Endothelial cell of umbilical vein (primary cell): ENCODE measurements at regions not wholly inside any gene's neighbourhood (a gene's known extent, or its start where the extent isn't known, plus 50 kb on each side); places are given as distances from the start of the nearest gene placed in this dataset.

Source experiments
- BruUV-seq: library from RNA; stranded (reverse); fragments of 400-500 nt; replicated peaks from 2 replicates; lab custom pipeline; 2021; lab: Mats Ljungman, UMichigan
- CTCF ChIA-PET: fragments of 300-600, 350-600 bp; sonication (Branson Sonifier 250); formaldehyde crosslinking; loops from one replicate; lab custom pipeline; 2021; ENCODE audit warnings: antibody characterized with exemption, inconsistent platforms; lab: Charles Lee
- POLR2A ChIA-PET: fragments of 300-600, 350-600 bp; sonication (Branson Sonifier 250); formaldehyde crosslinking; loops from one replicate; lab custom pipeline; 2021; ENCODE audit warnings: antibody characterized with exemption, inconsistent platforms; lab: Charles Lee
- DNase-seq: peaks from one replicate; pipeline ENCODE4 v3.0.0-alpha.2; 2011; ENCODE audit warnings: low read depth, low spot score
- FAIRE-seq: peaks from 2 replicates; lab custom pipeline; 2011; peaks lifted over from hg19 to GRCh38; lab: Jason Lieb, UNC
- H2AFZ ChIP-seq: 2 replicates; pipeline ENCODE4 v1.6.0; 2012; ENCODE audit warnings: low read depth, low read length, control low read depth, inconsistent platforms
- H3K27ac ChIP-seq: 2 replicates; pipeline ENCODE4 v1.5.1; 2011; ENCODE audit warnings: low read depth, mild to moderate bottlenecking, control low read depth, low read length, moderate library complexity; ENCODE audit not compliant: insufficient read depth
- H3K27me3 ChIP-seq, 2 experiments: 2 replicates each; pipeline versions ENCODE4 v1.6.0 to v1.6.1; 2011; ENCODE audit warnings: low read length in 2 of 2, mixed read lengths in 1 of 2; ENCODE audit not compliant: control insufficient read depth in 2 of 2, insufficient read depth in 2 of 2
- H3K36me3 ChIP-seq, 2 experiments: 2 replicates in 1 of 2; 3 replicates in 1 of 2; pipeline ENCODE4 v1.5.1; 2011; ENCODE audit warnings: low read length in 2 of 2, mild to moderate bottlenecking in 1 of 2, moderate library complexity in 1 of 2; ENCODE audit not compliant: control insufficient read depth in 2 of 2, insufficient read depth in 2 of 2; ENCODE audit errors: extremely low read depth in 1 of 2
- H3K4me1 ChIP-seq: 3 replicates; pipeline ENCODE4 v1.5.1; 2011; ENCODE audit warnings: mild to moderate bottlenecking, low read length; ENCODE audit not compliant: control insufficient read depth, insufficient read depth; ENCODE audit errors: extremely low read depth
- H3K4me2 ChIP-seq: 2 replicates; pipeline ENCODE4 v1.6.1; 2011; ENCODE audit warnings: low read length, control low read depth, mixed read lengths; ENCODE audit not compliant: insufficient read depth
- H3K4me3 ChIP-seq, 3 experiments: fragments of 200-600 bp in 1 of 3; sonication (generic), shearing (Covaris generic) in 1 of 3; replicated peaks in 1 of 3; 2 replicates each; pipeline ENCODE4 v1.5.1; 2011 to 2016; ENCODE audit warnings: control low read depth in 3 of 3, low read length in 3 of 3, mild to moderate bottlenecking in 2 of 3, inconsistent platforms in 1 of 3, low read depth in 1 of 3, moderate library complexity in 1 of 3; ENCODE audit not compliant: insufficient read depth in 1 of 3
- H3K79me2 ChIP-seq: 2 replicates; pipeline ENCODE4 v1.6.0; 2012; ENCODE audit warnings: low read length, inconsistent platforms; ENCODE audit not compliant: control insufficient read depth, insufficient read depth
- H3K9ac ChIP-seq: replicated peaks from 2 replicates; pipeline ENCODE3; 2011; ENCODE audit warnings: low read length, control low read depth; ENCODE audit not compliant: insufficient read depth; ENCODE audit errors: extremely low read depth
- H3K9me1 ChIP-seq: replicated peaks from 3 replicates; pipeline ENCODE4 v1.6.0; 2011; ENCODE audit warnings: mild to moderate bottlenecking, low read length; ENCODE audit not compliant: control insufficient read depth, insufficient read depth; ENCODE audit errors: extremely low read depth
- H3K9me3 ChIP-seq: replicated peaks from 2 replicates; pipeline ENCODE4 v1.5.1; 2012; ENCODE audit warnings: low read length, inconsistent platforms; ENCODE audit not compliant: control insufficient read depth, insufficient read depth
- H4K20me1 ChIP-seq: replicated peaks from 2 replicates; pipeline ENCODE3; 2011; ENCODE audit warnings: mild to moderate bottlenecking, low read length; ENCODE audit not compliant: control insufficient read depth, insufficient read depth; ENCODE audit errors: extremely low read depth
- FOS ChIP-seq: IDR thresholded peaks from 2 replicates; pipeline ENCODE4 v1.6.1; 2011; ENCODE audit warnings: mild to moderate bottlenecking, low read length, moderate library complexity, borderline replicate concordance; ENCODE audit not compliant: insufficient read depth
- GATA2 ChIP-seq: IDR thresholded peaks from 2 replicates; pipeline ENCODE4 v1.7.0; 2011; ENCODE audit warnings: low read depth, mild to moderate bottlenecking, moderate library complexity, mixed read lengths, low read length; ENCODE audit not compliant: insufficient read length, insufficient read depth
- JUN ChIP-seq: IDR thresholded peaks from 2 replicates; pipeline ENCODE4 v1.6.1; 2011; ENCODE audit warnings: borderline replicate concordance, low read depth; ENCODE audit not compliant: insufficient read length, insufficient read depth
- MYC ChIP-seq: IDR thresholded peaks from one replicate; pipeline ENCODE4 v1.6.1; 2011; ENCODE audit warnings: mild to moderate bottlenecking, low read depth, low read length
- POLR2A ChIP-seq: IDR thresholded peaks from 2 replicates; pipeline ENCODE4 v1.6.1; 2012; ENCODE audit warnings: low read depth, mild to moderate bottlenecking, control low read depth, low read length
- dilution Hi-C: fragments of 300-500 bp; cut with MboI; formaldehyde crosslinking; loops from one replicate; pipeline ENCODE4 v1.15.0; 2019; ENCODE audit warnings: low sequenced_read_pairs; ENCODE audit not compliant: extremely low pct_ligation_motif_present
- intact Hi-C: fragments of 100-400 bp; cut with micrococcal nuclease; formaldehyde crosslinking; loops from one replicate; pipeline ENCODE4 v1.10.0; 2022
- TF ChIP-seq, protein P1 (sequence below), 2 donors: IDR thresholded peaks; 1 replicate in 1 of 2; 2 replicates in 1 of 2; pipeline ENCODE4 v1.5.1; 2011; ENCODE audit warnings: low read length in 2 of 2, mild to moderate bottlenecking in 2 of 2, moderate library complexity in 2 of 2, control low read depth in 1 of 2, inconsistent platforms in 1 of 2, low read depth in 1 of 2; ENCODE audit not compliant: insufficient read depth in 1 of 2; ENCODE audit errors: extremely low read depth in 1 of 2
- TF ChIP-seq, protein P2 (sequence below): IDR thresholded peaks from 2 replicates; pipeline ENCODE4 v1.6.1; 2011; ENCODE audit not compliant: insufficient read depth, insufficient read length

DNA sequence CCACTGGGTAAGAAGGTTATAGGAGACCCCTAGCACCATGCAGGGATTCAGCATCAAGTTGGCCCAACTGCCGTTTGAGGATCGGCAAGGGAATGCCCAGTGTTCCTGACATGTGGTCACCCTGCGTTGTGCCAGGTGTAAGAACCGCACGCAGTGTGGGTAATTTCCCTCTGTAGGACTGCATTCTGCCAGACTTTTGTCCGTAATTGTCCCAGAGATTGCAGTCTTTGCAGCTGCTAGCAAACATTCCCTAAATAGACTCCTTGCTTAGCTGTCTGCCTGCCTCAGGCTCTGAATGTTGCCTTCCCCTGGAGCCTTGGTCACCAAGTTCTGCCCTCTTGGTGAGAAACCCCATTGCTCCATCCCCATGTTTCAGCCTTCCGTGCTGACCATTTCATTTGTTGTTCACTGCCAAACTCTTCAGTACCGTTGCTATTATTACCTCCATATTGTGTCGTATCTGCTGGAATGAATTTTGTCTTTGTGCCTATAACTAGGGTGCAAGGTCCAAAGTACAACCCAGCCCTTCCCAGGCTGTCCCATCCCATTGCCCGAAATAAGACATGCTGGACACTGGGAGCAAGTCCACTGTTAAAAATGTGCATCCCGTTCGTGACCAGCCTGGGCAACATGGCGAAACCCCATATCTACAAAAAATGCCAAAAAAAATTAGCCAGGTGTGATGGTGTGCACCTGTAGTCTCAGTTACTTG lies 53.8 kb upstream of the USP9X start:
- Histone ChIP-seq H4K20me1 (no peaks in the 10 kb centered on the region), H3K4me1 (no peaks in the 10 kb centered on the region), H3K9me3 (no peaks in the 10 kb centered on the region), H3K4me2 (no peak overlapping the region), H3K9me1 (no peaks in the 10 kb centered on the region), H3K4me3 (no peak overlapping the region), H2AFZ (no peak overlapping the region), H3K27ac (no peak overlapping the region), H3K36me3 (no peaks in the 10 kb centered on the region), H3K27me3 (no peaks in the 10 kb centered on the region), H3K79me2 (no peaks in the 10 kb centered on the region), H3K9ac (no peak overlapping the region)
- TF ChIP-seq FOS (no peak), POLR2A (no peak), GATA2 (no peak), MYC (no peak), JUN (no peak)
- TF ChIP-seq, protein P1, sequence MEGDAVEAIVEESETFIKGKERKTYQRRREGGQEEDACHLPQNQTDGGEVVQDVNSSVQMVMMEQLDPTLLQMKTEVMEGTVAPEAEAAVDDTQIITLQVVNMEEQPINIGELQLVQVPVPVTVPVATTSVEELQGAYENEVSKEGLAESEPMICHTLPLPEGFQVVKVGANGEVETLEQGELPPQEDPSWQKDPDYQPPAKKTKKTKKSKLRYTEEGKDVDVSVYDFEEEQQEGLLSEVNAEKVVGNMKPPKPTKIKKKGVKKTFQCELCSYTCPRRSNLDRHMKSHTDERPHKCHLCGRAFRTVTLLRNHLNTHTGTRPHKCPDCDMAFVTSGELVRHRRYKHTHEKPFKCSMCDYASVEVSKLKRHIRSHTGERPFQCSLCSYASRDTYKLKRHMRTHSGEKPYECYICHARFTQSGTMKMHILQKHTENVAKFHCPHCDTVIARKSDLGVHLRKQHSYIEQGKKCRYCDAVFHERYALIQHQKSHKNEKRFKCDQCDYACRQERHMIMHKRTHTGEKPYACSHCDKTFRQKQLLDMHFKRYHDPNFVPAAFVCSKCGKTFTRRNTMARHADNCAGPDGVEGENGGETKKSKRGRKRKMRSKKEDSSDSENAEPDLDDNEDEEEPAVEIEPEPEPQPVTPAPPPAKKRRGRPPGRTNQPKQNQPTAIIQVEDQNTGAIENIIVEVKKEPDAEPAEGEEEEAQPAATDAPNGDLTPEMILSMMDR (IDR thresholded peaks at IDR 0.05; ENCODE audit: extremely low read depth in 1 of 2, insufficient read depth in 1 of 2, low read depth in 1 of 2, low read length in 2 of 2): no peak
- TF ChIP-seq, protein P2, sequence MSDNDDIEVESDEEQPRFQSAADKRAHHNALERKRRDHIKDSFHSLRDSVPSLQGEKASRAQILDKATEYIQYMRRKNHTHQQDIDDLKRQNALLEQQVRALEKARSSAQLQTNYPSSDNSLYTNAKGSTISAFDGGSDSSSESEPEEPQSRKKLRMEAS: no peak
- FAIRE-seq (no peak), DNase-seq (no peak)
- dilution Hi-C loops (no loop called here), intact Hi-C loops (no loop called here)
- ChIA-PET CTCF (no interaction called here), POLR2A (no interaction called here)
- no TSS peak for BruUV-seq
